ENCODE measurements at regions not wholly inside any gene's neighbourhood (a gene's known extent, or its start where the extent isn't known, plus 50 kb on each side); places are given as distances from the start of the nearest gene placed in this dataset.
"Not testable (repeated sequence)": the region's sequence is repeated elsewhere in the genome, so short reads cannot be mapped to it uniquely, and the experiment has no call there.

DNA sequence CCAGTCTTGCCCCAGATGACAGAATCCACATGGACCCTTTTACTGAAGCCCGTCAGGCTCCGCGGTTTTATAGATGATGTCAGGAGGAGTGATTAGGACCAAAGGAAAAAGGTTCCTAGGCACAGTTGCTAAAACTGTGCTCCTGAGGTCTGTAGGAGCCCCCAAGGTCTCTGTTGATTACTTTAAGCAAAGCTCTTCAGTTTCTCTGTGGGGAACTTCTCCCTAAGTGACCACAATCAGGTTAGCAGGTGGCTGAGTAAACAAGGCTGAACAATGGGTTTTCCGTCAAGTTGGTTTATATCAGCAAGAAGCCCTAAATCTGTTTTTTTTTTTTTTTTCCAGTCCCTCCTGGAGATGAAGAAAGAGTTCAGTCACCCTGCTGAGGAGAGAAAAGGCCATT is 269.1 kb downstream of the NPIPA7 start:
- not testable (repeated sequence) for TF ChIP-seq POLR2A (IDR thresholded peaks at IDR 0.05)
- TF ChIP-seq, protein P1, sequence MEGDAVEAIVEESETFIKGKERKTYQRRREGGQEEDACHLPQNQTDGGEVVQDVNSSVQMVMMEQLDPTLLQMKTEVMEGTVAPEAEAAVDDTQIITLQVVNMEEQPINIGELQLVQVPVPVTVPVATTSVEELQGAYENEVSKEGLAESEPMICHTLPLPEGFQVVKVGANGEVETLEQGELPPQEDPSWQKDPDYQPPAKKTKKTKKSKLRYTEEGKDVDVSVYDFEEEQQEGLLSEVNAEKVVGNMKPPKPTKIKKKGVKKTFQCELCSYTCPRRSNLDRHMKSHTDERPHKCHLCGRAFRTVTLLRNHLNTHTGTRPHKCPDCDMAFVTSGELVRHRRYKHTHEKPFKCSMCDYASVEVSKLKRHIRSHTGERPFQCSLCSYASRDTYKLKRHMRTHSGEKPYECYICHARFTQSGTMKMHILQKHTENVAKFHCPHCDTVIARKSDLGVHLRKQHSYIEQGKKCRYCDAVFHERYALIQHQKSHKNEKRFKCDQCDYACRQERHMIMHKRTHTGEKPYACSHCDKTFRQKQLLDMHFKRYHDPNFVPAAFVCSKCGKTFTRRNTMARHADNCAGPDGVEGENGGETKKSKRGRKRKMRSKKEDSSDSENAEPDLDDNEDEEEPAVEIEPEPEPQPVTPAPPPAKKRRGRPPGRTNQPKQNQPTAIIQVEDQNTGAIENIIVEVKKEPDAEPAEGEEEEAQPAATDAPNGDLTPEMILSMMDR (IDR thresholded peaks at IDR 0.05) = not testable (repeated sequence)

Data from uterus (tissue), 2 donors.